ENCODE measurements at regions not wholly inside any gene's neighbourhood (a gene's known extent, or its start where the extent isn't known, plus 50 kb on each side); places are given as distances from the start of the nearest gene placed in this dataset.
"Not testable (repeated sequence)": the region's sequence is repeated elsewhere in the genome, so short reads cannot be mapped to it uniquely, and the experiment has no call there.

GRCh38 chr3:64377942-64378341, 152.7 kb upstream of the PRICKLE2 start:
- Histone ChIP-seq H3K9me3 (ENCODE audit: control insufficient read depth, low read depth, low read length) (peaks cover 8% of the 10 kb centered on the region), H3K4me1 (ENCODE audit: control insufficient read depth, insufficient read depth, low read length) (no peaks in the 10 kb centered on the region), H3K27ac (ENCODE audit: low read length) (no peak overlapping the region), H3K27me3 (ENCODE audit: control insufficient read depth, insufficient read depth, low read length) (no peaks in the 10 kb centered on the region), H3K36me3 (ENCODE audit: control insufficient read depth, insufficient read depth, low read length) (no peaks in the 10 kb centered on the region), H3K4me3 (ENCODE audit: low read length) (no peak overlapping the region)
- 100% methylated on average over 3 of the region's 5 CpGs for WGBS (ENCODE audit: insufficient coverage, low lambda C conversion rate)
- no peak for DNase-seq

GRCh38 chr3:64375737-64376136, 150.5 kb upstream of the PRICKLE2 start:
- H3K27me3 ChIP-seq (ENCODE audit: control insufficient read depth, insufficient read depth, low read length) = no peaks in the 10 kb centered on the region
- H3K4me1 ChIP-seq (ENCODE audit: control insufficient read depth, insufficient read depth, low read length) = no peaks in the 10 kb centered on the region
- no peak overlapping the region for H3K4me3 ChIP-seq (ENCODE audit: low read length)
- peaks cover 8% of the 10 kb centered on the region for H3K9me3 ChIP-seq (ENCODE audit: control insufficient read depth, low read depth, low read length)
- no peak for DNase-seq
- H3K36me3 ChIP-seq (ENCODE audit: control insufficient read depth, insufficient read depth, low read length) = no peaks in the 10 kb centered on the region
- WGBS (ENCODE audit: insufficient coverage, low lambda C conversion rate) = 100% methylated on average over 1 of the region's 1 CpG
- H3K27ac ChIP-seq (ENCODE audit: low read length) = no peak overlapping the region

GRCh38 chr3:64369390-64369789, 144.1 kb upstream of the PRICKLE2 start:
- Histone ChIP-seq H3K27ac (ENCODE audit: low read length) (no peak overlapping the region), H3K4me1 (ENCODE audit: control insufficient read depth, insufficient read depth, low read length) (no peaks in the 10 kb centered on the region), H3K4me3 (ENCODE audit: low read length) (no peak overlapping the region), H3K9me3 (ENCODE audit: control insufficient read depth, low read depth, low read length) (no peaks in the 10 kb centered on the region), H3K27me3 (ENCODE audit: control insufficient read depth, insufficient read depth, low read length) (peaks cover 4% of the 10 kb centered on the region), H3K36me3 (ENCODE audit: control insufficient read depth, insufficient read depth, low read length) (no peaks in the 10 kb centered on the region)
- DNase-seq = no peak
- 86% methylated on average over 1 of the region's 3 CpGs for WGBS (ENCODE audit: insufficient coverage, low lambda C conversion rate)

- DNase-seq = no peak
- H3K9me3 ChIP-seq (ENCODE audit: control insufficient read depth, low read depth, low read length) = no peaks in the 10 kb centered on the region
- H3K4me1 ChIP-seq (ENCODE audit: control insufficient read depth, insufficient read depth, low read length) = no peaks in the 10 kb centered on the region
- H3K27ac ChIP-seq (ENCODE audit: low read length) = no peak overlapping the region
- no CpG with 5 or more reads among the region's 10 CpGs for WGBS (ENCODE audit: insufficient coverage, low lambda C conversion rate)
- H3K4me3 ChIP-seq (ENCODE audit: low read length) = no peak overlapping the region
- H3K36me3 ChIP-seq (ENCODE audit: control insufficient read depth, insufficient read depth, low read length) = no peaks in the 10 kb centered on the region
- H3K27me3 ChIP-seq (ENCODE audit: control insufficient read depth, insufficient read depth, low read length) = peaks cover 4% of the 10 kb centered on the region
Measured at GRCh38 chr3:64368257-64369020, 143.2 kb upstream of the PRICKLE2 start.

GRCh38 chr3:64365877-64366276, 140.6 kb upstream of the PRICKLE2 start:
- no peak for DNase-seq
- no peak overlapping the region for H3K4me3 ChIP-seq (ENCODE audit: low read length)
- H3K36me3 ChIP-seq (ENCODE audit: control insufficient read depth, insufficient read depth, low read length) = no peaks in the 10 kb centered on the region
- H3K4me1 ChIP-seq (ENCODE audit: control insufficient read depth, insufficient read depth, low read length) = no peaks in the 10 kb centered on the region
- peaks cover 4% of the 10 kb centered on the region for H3K27me3 ChIP-seq (ENCODE audit: control insufficient read depth, insufficient read depth, low read length)
- WGBS (ENCODE audit: insufficient coverage, low lambda C conversion rate) = no CpG with 5 or more reads among the region's 5 CpGs
- no peaks in the 10 kb centered on the region for H3K9me3 ChIP-seq (ENCODE audit: control insufficient read depth, low read depth, low read length)
- H3K27ac ChIP-seq (ENCODE audit: low read length) = no peak overlapping the region

GRCh38 chr3:64363842-64364241, 138.6 kb upstream of the PRICKLE2 start:
- DNase-seq = no peak
- no peak overlapping the region for H3K27ac ChIP-seq (ENCODE audit: low read length)
- H3K36me3 ChIP-seq (ENCODE audit: control insufficient read depth, insufficient read depth, low read length) = no peaks in the 10 kb centered on the region
- 100% methylated on average over 1 of the region's 1 CpG for WGBS (ENCODE audit: insufficient coverage, low lambda C conversion rate)
- H3K27me3 ChIP-seq (ENCODE audit: control insufficient read depth, insufficient read depth, low read length) = peaks cover 4% of the 10 kb centered on the region
- no peak overlapping the region for H3K4me3 ChIP-seq (ENCODE audit: low read length)
- no peaks in the 10 kb centered on the region for H3K9me3 ChIP-seq (ENCODE audit: control insufficient read depth, low read depth, low read length)
- H3K4me1 ChIP-seq (ENCODE audit: control insufficient read depth, insufficient read depth, low read length) = no peaks in the 10 kb centered on the region

- Histone ChIP-seq H3K4me3 (ENCODE audit: low read length) (no peak overlapping the region), H3K27ac (ENCODE audit: low read length) (no peak overlapping the region), H3K4me1 (ENCODE audit: control insufficient read depth, insufficient read depth, low read length) (no peaks in the 10 kb centered on the region), H3K36me3 (ENCODE audit: control insufficient read depth, insufficient read depth, low read length) (no peaks in the 10 kb centered on the region), H3K27me3 (ENCODE audit: control insufficient read depth, insufficient read depth, low read length) (no peaks in the 10 kb centered on the region), H3K9me3 (ENCODE audit: control insufficient read depth, low read depth, low read length) (no peaks in the 10 kb centered on the region)
- no peak for DNase-seq
- 53% methylated on average over 2 of the region's 5 CpGs for WGBS (ENCODE audit: insufficient coverage, low lambda C conversion rate)
Measured at GRCh38 chr3:64361962-64362735, 136.9 kb upstream of the PRICKLE2 start.

GRCh38 chr3:64361036-64361435, 135.8 kb upstream of the PRICKLE2 start:
- not testable (repeated sequence) for H3K36me3 ChIP-seq (ENCODE audit: control insufficient read depth, insufficient read depth, low read length); DNase-seq; H3K4me1 ChIP-seq (ENCODE audit: control insufficient read depth, insufficient read depth, low read length); H3K9me3 ChIP-seq (ENCODE audit: control insufficient read depth, low read depth, low read length); H3K27me3 ChIP-seq (ENCODE audit: control insufficient read depth, insufficient read depth, low read length); H3K4me3 ChIP-seq (ENCODE audit: low read length); H3K27ac ChIP-seq (ENCODE audit: low read length)
- WGBS (ENCODE audit: insufficient coverage, low lambda C conversion rate) = no CpG with 5 or more reads among the region's 4 CpGs

GRCh38 chr3:64360280-64360679, 135.0 kb upstream of the PRICKLE2 start:
- no peaks in the 10 kb centered on the region for H3K27me3 ChIP-seq (ENCODE audit: control insufficient read depth, insufficient read depth, low read length)
- no peaks in the 10 kb centered on the region for H3K9me3 ChIP-seq (ENCODE audit: control insufficient read depth, low read depth, low read length)
- H3K27ac ChIP-seq (ENCODE audit: low read length) = no peak overlapping the region
- no peak overlapping the region for H3K4me3 ChIP-seq (ENCODE audit: low read length)
- no peaks in the 10 kb centered on the region for H3K36me3 ChIP-seq (ENCODE audit: control insufficient read depth, insufficient read depth, low read length)
- WGBS (ENCODE audit: insufficient coverage, low lambda C conversion rate) = no CpG with 5 or more reads among the region's 6 CpGs
- DNase-seq = no peak
- no peaks in the 10 kb centered on the region for H3K4me1 ChIP-seq (ENCODE audit: control insufficient read depth, insufficient read depth, low read length)

- Histone ChIP-seq H3K36me3 (ENCODE audit: control insufficient read depth, insufficient read depth, low read length) (no peaks in the 10 kb centered on the region), H3K27ac (ENCODE audit: low read length) (no peak overlapping the region), H3K27me3 (ENCODE audit: control insufficient read depth, insufficient read depth, low read length) (no peaks in the 10 kb centered on the region), H3K4me1 (ENCODE audit: control insufficient read depth, insufficient read depth, low read length) (no peaks in the 10 kb centered on the region), H3K4me3 (ENCODE audit: low read length) (no peak overlapping the region), H3K9me3 (ENCODE audit: control insufficient read depth, low read depth, low read length) (no peaks in the 10 kb centered on the region)
- 100% methylated on average over 1 of the region's 4 CpGs for WGBS (ENCODE audit: insufficient coverage, low lambda C conversion rate)
- DNase-seq = no peak
Measured at GRCh38 chr3:64359735-64360134, 134.5 kb upstream of the PRICKLE2 start.

Data from large intestine (tissue), 3 donors.